ENCODE measurements at regions not wholly inside any gene's neighbourhood (a gene's known extent, or its start where the extent isn't known, plus 50 kb on each side); places are given as distances from the start of the nearest gene placed in this dataset.

DNA sequence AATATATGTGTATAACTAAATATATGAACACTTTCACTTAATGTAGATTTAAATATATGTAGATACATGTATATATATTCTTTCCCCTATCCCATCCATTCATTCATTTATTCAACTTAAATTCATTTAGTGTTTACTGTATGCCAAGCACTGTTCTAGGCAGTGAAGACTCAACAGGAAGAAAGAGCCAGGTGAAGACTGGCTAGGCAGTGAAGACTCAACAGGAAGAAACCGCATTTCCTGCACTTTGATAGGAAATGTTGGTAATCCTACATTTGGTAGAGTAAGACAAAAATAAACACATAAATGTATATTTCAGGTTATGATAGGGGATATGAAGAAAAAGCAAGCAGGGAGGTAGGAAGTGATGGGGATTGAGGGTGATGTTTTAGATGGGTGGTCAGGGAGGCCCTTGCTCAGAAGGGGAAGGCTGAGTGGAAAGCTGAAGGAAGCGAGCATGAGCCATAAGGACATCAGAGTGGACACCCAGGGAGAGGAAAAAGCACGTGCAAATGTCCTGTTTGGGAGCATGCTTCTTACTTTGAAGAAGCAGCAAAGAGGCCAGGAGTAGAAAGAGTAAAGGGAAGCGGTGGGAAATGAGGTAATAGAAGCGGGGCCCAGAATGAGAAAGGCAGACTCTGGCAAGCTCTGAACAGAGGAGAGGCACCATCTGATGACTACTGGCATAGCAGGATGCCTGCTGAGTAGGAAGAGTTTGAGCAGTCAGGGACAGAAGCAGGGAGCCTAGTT lies 227.8 kb upstream of the MAP3K1 start:
- no peak for DNase-seq (ENCODE audit: low read depth)

DNA sequence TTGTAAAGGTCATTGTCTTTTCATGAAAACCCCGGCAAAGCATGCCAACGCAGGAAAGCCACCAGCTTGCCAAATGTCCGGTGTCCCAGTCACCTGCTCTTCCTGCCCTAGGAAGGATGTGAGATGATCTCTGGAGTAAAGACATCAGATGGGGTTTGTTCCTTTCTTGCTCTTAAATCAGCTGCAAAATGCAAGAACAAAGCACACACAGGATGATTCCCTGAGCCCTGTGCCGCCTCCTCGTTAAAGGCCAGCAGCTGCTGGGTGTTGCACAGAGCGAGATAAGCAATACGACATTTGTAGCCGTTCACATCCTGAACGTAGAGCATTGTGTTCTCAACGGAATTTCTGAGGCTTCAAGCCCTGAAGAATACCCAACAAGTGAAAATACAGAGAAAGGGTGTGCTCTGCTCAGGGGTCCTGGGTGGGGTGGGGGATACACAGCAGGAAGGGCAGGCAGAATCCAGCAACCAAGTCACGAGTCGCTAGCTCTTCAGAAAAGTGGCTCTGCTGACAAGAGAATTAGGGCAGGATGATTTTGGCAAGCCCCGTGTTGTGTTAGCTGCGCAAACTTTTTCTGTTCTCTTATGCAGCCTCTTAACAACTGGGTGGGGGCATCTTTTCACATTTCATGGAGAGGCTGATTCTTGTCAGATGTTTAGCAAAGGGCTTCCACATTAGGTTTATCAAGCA lies 229.2 kb upstream of the MAP3K1 start:
- no peak for DNase-seq (ENCODE audit: low read depth)

DNA sequence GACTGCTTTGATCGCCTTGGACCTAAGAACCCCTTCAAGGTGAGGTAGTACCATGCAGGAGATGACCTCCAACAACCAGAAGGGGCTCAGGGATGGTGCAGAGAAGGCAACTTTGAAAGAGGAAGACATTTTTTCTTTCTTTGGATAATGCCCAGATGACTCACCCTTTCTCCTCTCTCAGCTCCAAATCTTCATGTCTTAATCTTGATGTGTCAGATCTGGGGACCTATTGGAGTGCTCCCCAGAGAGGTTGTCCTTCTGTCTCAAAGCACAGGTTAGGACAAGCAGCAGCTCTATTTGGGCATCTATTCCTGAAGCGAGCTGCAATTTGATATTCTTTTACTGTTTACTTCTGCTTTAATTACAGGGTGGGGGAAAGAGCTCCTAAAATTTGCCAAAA lies 229.9 kb upstream of the MAP3K1 start:
- DNase-seq (ENCODE audit: low read depth): no peak

DNA sequence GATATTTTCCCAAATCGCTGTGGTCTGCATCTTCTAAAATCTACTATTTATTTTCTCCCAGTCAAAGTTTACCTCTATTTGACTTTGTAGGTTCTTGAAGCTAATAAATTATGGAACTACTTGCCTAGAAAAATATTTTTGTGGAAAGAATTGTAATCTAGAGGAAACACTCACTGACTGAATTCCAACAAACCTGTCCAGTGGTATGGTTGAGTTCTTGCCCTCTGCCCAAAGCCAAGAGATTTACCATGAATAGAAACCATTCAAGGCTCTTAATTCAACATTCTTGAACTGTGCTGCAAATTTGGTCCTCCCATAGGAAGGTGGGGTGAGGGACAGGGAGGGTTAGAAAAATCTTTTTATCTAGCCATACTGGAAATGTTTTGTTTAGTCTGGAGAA lies 233.9 kb upstream of the MAP3K1 start:
- DNase-seq (ENCODE audit: low read depth): no peak

DNA sequence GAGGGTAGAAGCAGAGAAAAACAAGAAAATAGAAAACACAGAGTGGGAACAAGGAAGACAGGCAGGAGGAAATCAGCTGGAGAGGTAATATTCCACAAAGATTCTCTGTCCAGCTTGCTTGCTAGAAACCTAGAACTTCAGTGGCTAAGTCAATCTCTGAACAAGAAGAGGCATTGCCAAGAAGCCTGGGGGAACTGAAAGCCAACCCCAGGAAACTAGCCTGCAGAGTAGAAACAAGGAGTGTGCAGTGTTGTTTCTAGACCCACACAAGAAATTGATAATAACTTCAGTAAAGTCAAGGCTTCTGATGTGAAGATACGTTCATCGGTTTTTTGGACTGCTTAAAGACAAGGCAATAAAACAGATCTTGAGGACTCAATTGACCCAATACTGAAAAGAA lies 234.5 kb upstream of the MAP3K1 start:
- DNase-seq (ENCODE audit: low read depth): no peak

DNA sequence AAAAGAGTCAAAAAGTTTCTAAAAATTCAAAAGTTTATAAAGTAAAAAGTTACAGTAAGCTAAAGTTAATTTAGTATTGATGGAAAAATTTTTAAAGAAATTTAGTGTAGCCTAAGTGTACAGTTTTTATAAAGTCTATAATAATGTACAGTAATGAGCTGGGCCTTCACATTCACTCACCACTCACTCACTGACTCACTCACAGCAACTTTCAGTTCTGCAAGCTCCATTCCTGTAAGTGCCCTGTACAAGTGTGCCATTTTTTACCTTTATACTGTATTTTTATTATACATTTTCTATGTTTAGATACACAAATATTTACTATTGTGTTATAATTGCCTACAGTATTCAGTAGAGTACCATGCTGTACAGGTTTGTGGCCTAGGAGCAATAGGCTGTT lies 239.5 kb upstream of the MAP3K1 start:
- no peak for DNase-seq (ENCODE audit: low read depth)

DNA sequence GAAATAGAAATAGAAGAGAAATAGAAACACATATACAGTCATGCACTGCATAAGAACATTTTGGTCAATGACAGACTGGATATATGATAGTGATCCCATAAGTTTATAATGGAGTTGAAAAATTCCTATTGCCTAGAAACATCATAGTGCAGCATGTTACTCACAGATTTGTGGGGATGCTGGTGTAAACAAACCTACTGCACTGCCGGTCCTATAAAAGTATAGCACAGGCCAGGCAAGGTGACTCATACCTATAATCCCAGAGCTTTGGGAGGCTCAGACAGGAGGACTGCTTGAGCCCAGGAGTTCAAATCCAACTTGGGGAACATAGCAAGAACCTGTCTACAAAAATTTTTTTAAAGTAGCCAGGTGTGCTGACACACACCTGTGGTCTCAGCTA lies 240.6 kb upstream of the MAP3K1 start:
- no peak for DNase-seq (ENCODE audit: low read depth)

DNA sequence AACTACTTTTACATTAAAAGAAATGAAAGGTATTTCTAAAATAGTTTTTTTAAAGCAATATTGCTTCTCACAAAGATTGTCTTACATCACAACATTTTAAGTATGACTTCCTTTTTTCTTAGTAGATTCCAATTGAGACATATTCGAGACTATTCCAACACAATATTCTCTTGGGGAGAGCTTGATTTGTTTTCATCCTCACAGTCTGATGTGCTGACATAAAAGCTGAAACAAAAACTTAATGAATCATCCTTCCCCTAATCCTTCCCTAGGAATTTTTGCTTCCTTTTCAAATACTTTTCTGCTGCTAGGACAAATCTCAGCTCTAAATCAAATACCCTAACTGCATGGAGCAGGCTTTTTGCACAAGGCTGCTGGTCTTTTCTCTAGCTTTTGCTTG lies 245.8 kb upstream of the MAP3K1 start:
- no peak for DNase-seq (ENCODE audit: low read depth)

DNA sequence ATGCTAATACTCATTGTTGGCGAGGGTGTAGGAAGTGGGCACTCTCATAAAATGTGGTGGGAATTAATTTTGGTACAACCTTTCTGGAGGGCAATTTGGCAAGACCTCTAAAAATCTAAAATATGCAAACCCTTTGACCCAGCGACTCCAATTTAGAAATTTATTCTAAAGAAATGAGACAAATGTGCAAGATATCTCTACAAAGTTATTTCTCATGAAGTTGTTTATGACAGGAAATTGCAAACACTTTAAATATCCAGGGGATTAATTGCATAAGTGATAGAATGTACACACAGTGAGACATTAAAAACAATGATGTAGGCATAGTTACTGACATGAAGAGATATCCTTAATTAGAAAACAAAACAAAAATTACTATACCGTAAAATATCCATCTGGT lies 246.3 kb upstream of the MAP3K1 start:
- no peak for DNase-seq (ENCODE audit: low read depth)

DNA sequence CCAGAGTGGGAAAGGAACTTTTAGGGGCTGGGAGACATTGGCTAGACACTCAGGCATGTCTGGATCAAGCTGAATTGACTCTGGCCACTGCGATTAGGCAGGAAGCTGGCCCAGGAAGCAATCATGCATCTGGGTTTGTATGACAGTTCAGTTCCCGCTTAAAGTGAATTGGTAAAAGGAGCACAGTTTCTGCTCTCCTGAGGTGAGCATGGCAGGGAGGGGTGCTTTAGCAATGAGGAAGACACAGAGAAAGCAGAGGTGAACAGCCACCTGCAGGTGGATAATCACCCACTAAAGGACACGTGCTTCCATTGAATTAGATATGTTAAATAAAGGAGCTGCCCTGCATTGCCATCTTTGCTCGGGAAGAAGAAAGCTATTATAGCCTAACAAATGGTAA lies 248.1 kb upstream of the MAP3K1 start:
- no peak for DNase-seq (ENCODE audit: low read depth)

DNA sequence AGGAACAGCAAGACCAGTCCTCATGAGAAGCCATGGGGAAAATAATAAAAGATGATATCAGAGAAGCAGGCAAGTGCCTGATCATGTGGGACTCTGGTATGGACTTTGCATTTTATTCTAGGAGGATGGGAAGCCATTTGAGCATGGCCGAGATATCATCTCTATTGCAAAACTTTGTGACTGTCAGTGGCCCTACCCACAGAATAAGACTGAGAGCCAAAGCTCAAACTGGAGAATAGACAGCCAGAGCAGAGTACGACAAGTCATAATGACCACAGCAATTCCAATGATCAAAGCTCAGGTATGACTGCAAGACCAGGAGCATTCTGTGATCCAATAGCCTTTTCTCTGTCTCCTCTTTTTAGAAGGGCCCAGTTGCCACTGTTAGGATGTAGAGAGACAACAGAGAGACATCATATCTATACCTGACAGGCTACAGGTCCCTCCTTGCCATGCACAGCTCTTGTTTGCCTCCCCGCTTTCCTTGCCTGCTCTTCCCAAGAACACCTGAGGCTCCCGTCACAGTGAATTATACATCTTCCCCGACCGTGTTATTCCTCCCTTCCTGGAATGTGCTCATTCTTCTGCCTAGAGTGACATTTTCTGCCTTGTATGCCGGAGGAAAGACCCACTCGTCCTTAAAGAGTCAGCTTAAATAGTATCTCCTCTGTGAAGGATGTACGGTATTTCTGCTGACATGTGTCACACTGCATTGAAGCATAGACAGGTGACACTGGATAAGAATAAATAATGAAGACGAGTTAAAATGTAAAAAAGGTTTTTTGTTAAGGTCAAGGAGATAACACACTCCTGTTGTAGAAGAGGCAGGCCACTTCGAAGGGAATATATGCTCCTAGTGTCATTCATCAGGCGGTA lies 248.7 kb upstream of the MAP3K1 start:
- DNase-seq (ENCODE audit: low read depth): no peak

DNA sequence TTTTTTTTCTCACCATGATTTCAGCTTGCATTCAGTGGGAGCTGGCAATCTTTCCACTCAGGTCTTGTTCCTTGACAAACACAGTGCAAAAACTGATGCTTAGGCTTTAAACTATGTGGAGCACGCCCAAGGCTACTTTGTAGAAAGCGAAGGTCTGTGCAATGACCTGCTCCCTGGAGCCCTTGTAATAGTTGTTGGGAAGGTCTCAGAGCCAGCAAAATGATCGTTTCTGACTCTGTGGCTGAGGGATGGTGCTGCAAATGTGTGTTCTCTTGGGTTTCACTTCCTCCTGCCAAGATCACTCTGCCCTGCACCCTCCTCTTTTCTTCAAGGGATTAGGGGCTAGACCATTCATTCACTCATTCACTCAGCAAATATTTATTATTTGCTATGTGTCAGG lies 249.7 kb upstream of the MAP3K1 start:
- DNase-seq (ENCODE audit: low read depth): no peak

DNA sequence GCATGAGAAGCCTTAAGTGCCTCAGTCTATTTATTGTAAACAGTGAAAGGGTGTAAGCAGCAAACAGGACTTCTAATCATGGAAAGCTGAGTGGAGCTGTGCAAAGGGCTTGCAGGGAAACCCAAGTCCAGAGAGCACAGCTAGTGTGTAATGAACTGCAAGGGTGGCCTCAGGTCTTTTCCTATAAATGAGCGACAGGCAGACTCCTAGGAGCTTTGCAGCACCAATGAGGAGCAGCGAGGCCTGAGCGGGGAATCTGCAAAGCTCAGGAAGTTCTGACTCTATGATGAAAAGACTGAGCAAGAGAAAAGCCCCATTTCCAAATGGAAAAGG lies 250.1 kb upstream of the MAP3K1 start:
- DNase-seq (ENCODE audit: low read depth): no peak

DNA sequence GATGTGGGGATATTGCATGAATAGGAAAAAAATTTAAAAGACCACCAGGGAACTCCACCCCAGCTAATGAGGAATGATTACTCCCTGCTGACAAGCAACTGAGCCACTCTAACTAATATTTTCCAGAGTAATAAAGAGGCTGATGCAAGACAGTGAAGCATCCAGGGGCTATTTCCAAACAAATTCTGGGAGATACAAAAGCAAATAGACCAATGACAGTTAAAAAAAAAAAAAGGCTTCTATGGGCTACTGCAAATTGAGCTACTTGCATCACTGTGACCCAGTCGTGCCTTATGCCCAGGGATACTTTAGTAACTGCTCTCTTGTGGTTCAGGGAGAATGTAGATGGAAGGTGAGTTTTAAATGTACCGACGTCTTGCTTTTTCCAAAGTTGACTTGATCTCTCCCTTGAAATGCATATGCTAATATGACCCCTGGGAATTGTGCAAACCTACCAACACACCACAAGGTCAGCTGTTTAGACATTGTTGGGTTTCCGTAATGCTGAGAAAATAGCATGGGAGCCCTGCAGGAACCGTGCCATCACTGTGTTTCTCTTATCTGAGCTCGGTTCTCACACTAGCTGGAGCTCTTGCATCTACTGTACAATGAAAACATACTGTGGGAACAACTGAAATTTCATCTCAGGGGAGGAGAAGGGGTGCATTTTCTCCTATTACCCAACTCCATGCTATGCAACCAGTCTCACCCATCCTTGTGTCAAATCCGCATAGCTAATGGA lies 250.6 kb upstream of the MAP3K1 start:
- no peak for DNase-seq (ENCODE audit: low read depth)

DNA sequence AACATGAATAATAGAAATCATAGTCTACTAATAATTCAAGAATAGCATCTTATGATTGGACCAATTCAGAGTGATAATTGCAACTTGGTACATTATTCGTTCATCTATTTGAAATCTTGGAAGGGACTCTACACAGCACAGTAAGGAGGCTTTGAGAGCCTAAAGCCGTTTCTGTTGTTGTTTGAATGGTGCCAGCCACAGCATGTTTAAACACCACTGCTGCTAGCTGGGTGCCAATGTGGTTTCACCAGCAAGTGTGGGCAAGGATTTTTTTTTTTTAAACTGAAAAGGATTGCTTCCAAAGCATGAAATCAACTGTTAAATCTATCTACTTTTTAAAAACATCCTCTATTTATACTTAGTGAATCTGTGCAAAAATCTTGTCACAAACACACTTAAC lies 253.9 kb upstream of the MAP3K1 start:
- DNase-seq (ENCODE audit: low read depth): no peak

DNA sequence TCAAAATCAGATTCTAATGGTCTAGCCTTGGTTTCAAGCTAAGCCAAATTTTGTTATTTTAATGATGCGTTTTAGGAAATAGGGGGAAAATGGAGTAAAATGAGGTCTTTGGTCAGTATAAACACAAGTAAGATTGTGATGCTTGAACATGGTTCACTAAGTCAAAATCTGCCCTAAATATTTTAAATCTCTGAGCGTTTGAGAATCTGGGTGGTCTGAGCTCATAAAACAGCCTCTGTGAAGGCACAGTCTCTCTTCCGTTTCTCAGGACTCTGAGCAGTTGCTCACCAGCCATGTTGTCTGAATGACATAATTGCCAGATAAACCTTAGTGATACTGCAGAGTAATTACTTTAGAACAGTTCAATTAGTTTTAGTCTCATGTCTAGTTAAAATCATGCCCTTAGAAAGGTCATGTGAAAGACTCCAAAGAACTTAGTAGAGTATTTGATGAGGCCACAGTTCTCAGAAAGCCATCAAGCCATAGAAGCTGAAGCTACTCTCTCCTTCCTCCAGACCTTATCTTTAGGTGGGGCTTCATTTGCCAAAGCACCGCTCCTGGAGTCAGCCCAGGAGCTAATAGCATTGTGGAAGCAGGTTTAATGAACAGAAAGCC lies 257.1 kb upstream of the MAP3K1 start:
- DNase-seq (ENCODE audit: low read depth): no peak

DNA sequence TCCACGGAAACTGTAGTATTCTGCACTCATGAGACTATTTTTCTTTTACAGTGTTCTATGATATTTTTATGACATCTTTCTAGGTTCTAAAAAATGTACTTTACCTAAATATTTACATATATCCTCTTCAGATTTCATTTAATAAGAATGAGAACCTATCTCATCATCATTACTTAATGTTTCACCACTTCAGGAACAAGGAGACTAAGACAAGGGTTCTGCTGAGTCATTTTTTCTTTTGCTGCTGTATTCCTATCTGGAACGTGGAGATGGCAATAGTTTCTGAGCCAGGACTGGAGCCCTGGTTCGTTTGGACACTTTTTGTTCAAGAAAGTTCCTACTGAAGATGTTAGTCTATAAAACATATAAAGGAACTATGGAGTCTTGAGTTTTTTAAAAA lies 258.2 kb upstream of the MAP3K1 start:
- no peak for DNase-seq (ENCODE audit: low read depth)

DNA sequence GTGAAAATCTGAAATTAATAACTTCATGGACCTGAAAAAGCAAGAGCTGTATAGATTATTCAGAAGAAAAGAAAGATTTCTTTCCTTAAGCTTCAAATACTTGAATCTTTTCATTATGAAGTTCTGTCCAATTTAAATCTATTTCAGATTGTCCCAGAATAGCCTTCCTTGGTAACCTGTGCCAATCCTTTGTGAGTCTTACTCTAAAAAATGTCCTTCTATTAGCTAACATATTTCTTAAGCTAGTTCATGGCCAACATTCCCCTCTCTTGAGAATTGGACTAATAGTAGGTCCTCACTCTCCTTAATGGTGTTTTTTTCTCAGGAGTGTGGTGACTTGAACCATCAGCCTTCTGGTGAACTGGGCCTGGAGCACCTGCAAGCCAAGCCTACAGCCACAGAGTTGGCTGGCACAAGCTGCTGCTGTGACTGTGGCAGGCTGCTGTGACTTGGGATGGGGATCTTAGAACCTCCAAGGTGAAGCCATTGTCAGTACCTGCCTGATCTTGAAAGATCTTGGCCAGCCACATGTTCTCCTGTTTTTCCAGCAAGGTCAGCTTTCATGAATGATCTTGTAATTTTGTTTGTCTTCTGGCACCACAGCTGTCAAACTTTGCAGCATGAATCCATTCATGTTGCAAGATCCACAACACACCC lies 262.6 kb upstream of the MAP3K1 start:
- DNase-seq (ENCODE audit: low read depth): no peak

DNA sequence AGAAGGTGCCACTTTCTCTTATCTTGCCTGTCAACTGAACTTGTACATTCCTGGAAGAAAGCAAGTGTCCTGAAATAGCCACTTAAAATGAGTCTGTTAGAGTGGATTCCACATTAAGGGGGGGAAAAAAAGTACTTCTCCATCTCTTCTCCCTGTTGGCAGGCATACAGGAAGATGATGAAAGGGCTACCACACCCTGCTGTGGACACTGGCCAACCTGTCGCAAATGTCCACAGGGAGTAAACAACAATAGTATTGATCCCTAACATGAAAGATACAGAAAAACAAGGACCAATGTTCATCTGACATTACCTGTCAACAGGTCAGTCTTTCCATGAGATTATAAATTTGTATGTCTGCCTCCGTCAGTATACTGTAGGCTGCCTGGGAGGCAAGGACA lies 265.1 kb upstream of the MAP3K1 start:
- DNase-seq (ENCODE audit: low read depth): no peak

DNA sequence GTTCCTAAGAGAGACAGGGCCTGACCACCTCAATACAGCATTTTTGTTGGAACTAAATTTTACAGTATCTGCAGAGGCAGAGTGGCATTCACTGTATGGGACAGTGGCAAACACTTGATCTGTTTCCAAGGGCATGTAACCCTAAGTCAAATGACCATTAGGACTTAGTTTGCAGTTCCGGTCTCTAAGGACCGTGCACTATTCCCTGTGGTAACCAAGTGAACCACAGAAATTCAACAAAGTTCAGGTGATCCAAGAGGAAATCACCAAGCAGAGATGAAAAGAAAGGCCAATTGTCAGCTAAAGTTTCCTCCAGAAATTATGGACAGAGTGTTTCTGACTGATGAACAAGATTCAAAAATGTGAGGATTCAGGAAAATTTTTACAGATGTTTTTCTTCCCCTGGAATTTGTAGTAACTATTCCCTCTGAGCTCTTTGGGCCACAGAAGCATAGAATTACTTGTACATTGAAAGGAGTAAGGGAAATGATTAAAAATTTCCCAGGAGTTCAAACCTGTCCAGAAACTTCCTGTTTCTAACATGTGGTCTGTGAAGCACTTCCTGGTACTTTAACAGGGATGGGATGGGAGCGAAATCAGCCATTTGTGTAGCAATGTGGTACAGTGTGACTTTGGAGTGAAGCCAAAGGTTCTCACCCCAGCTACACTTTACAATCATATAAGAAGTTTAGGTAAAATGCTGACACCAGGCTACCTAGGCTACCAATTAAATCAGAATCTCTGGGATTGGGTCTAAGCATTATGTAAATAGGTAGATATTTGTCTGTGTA lies 266.1 kb upstream of the MAP3K1 start:
- DNase-seq (ENCODE audit: low read depth): no peak

DNA sequence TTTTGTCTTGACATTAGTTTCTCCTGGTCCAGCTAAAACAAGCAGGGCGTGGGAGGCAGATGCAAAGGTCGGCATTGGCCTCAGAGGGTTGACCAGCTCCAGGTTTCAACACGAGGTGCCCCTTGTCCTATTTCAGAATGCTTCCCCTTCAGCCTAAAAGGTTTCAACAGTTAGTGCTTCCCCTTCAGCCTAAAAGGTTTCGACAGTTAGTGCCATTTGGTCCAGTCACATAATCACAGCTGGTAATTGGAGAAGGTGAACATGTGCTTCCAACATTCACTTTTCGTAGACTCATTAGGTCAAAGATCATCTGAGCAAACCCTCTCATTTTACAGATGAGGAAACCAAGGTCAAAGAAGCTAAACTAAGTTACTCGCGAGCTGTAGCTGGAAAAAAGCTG lies 270.3 kb upstream of the MAP3K1 start:
- DNase-seq (ENCODE audit: low read depth): no peak
